Erythroblast (primary cell): ENCODE measurements at regions not wholly inside any gene's neighbourhood (a gene's known extent, or its start where the extent isn't known, plus 50 kb on each side); places are given as distances from the start of the nearest gene placed in this dataset.

Source experiments
- GATA1 ChIP-seq: IDR thresholded peaks from 2 replicates; pipeline ENCODE4 v1.6.1; 2011; ENCODE audit warnings: low read depth, mild to moderate bottlenecking, control low read depth, low read length, moderate library complexity
- POLR2A ChIP-seq: IDR thresholded peaks from 2 replicates; pipeline ENCODE4 v1.6.1; 2011; ENCODE audit warnings: mild to moderate bottlenecking, low read length

DNA sequence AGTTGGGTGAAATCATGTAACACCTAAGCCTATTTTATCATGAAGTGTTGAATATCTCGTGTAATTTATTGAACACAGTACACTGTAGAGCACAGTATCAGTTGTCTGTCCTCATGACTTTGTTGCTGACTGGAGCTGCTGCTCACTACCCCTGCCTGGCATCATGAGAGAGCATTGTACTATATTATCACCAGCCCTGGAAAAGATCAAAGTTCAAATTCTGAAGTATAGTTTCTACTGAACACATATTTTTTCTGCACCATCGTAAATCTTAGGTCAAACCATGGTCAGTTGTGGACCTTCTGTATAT, 169.3 kb upstream of the RAI14 start:
- TF ChIP-seq POLR2A (no peak), GATA1 (no peak)
